ENCODE measurements at regions not wholly inside any gene's neighbourhood (a gene's known extent, or its start where the extent isn't known, plus 50 kb on each side); places are given as distances from the start of the nearest gene placed in this dataset.
"Not testable (repeated sequence)": the region's sequence is repeated elsewhere in the genome, so short reads cannot be mapped to it uniquely, and the experiment has no call there.

DNA sequence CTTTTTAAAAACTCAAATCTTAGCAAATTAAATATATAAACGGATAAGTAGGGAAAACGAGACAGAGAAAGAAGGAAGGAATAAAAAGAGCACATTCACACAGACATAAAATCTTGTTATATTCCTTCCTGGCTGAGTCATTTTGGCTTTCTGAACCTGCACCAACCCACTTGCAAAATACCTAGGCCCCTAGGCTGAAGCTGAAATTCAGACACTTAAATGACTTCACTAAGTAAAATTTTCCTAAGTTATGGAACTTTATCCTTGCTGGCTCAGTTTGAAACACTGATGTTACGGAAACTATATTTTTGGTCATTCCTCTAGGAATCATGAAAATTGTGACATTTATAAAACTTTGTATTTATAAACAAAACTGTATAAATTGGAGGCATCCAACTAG is 462.8 kb upstream of the NFIA start:
- Histone ChIP-seq H3K9me3 (ENCODE audit: control insufficient read depth in 1 of 2, insufficient read depth in 1 of 2, low read length in 2 of 2) (no peaks in the 10 kb centered on the region), H3K27ac (ENCODE audit: low read depth in 1 of 2, low read length in 2 of 2) (no peak overlapping the region), H3K36me3 (ENCODE audit: insufficient read depth, low read length) (no peaks in the 10 kb centered on the region), H3K4me1 (ENCODE audit: insufficient read depth, low read length) (no peaks in the 10 kb centered on the region), H3K4me3 (ENCODE audit: low read length) (no peak overlapping the region), H3K27me3 (ENCODE audit: control insufficient read depth in 1 of 2, insufficient read depth in 2 of 2, low read length in 2 of 2) (peaks cover 0 to 3% of the 10 kb centered on the region in 2 experiments)
- Mint-ChIP-seq H3K36me3 (ENCODE audit: low read depth) (no peaks in the 10 kb centered on the region), H3K4me1 (ENCODE audit: low read depth) (no peaks in the 10 kb centered on the region), H3K27ac (no peak overlapping the region), H3K27me3 (peaks cover 20% of the 10 kb centered on the region), H3K9me3 (peaks cover 2% of the 10 kb centered on the region), H3K4me3 (no peak overlapping the region)
- ATAC-seq (ENCODE audit: poor library complexity) (no peak), DNase-seq (no peak)
- POLR2A ChIA-PET: no interaction called here
- intact Hi-C loops (cut with DNase I, micrococcal nuclease): no loop called here
- TF ChIP-seq, protein P1, sequence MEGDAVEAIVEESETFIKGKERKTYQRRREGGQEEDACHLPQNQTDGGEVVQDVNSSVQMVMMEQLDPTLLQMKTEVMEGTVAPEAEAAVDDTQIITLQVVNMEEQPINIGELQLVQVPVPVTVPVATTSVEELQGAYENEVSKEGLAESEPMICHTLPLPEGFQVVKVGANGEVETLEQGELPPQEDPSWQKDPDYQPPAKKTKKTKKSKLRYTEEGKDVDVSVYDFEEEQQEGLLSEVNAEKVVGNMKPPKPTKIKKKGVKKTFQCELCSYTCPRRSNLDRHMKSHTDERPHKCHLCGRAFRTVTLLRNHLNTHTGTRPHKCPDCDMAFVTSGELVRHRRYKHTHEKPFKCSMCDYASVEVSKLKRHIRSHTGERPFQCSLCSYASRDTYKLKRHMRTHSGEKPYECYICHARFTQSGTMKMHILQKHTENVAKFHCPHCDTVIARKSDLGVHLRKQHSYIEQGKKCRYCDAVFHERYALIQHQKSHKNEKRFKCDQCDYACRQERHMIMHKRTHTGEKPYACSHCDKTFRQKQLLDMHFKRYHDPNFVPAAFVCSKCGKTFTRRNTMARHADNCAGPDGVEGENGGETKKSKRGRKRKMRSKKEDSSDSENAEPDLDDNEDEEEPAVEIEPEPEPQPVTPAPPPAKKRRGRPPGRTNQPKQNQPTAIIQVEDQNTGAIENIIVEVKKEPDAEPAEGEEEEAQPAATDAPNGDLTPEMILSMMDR (IDR thresholded peaks at IDR 0.05): no peak
- CTCF ChIA-PET: no interaction called here

DNA sequence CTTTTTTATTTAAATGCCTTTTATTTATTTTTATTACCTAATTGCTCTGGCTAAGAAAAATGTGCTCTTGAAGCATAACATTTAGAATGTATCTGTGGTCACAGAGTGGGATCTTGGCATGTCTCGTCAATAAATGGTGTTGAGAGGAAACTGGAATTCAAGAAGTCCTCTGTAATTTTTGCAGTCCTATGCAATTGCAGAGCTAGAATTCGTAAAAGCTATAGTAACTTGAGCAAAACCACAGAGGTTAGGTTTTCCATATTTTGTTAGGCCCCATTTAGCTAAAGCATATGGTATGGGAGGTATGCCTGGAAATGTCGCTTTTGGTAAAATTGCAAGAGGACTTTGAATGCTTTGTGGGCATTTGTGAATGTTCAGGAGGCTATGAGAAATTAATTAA is 466.7 kb upstream of the NFIA start:
- ATAC-seq (ENCODE audit: poor library complexity): no peak

DNA sequence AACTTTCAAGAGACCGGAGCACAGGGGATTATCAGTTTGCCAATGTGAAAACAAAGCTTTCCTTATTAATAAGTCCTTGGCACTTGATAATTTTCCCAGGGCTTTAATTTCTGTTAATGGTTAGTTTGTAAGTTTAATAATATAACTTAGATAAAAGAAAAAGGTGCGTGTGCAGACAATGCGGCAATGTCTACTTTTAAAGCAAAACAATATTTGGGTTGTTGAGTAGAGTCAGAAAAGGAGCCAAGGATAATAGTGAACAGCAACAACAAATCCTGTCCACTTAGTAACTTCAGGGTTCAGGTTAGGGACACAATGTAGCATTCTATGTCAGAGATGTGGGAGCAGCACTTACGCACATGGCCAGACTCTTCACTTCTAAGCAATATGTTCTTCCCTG is 469.6 kb upstream of the NFIA start:
- CTCF ChIA-PET: no interaction called here
- TF ChIP-seq, protein P1 (IDR thresholded peaks at IDR 0.05): no peak
- no peak overlapping the region for H3K27ac ChIP-seq (ENCODE audit: low read depth in 1 of 2, low read length in 2 of 2)
- H3K9me3 ChIP-seq (ENCODE audit: control insufficient read depth in 1 of 2, insufficient read depth in 1 of 2, low read length in 2 of 2): no peaks in the 10 kb centered on the region
- no peaks in the 10 kb centered on the region for H3K4me1 Mint-ChIP-seq (ENCODE audit: low read depth)
- intact Hi-C loops (cut with DNase I, micrococcal nuclease): no loop called here
- ATAC-seq (ENCODE audit: poor library complexity): no peak
- no peak overlapping the region for H3K27ac Mint-ChIP-seq
- POLR2A ChIA-PET: no interaction called here
- H3K36me3 Mint-ChIP-seq (ENCODE audit: low read depth): no peaks in the 10 kb centered on the region
- no peaks in the 10 kb centered on the region for H3K4me1 ChIP-seq (ENCODE audit: insufficient read depth, low read length)
- no peak overlapping the region for H3K4me3 ChIP-seq (ENCODE audit: low read length)
- H3K27me3 ChIP-seq (ENCODE audit: control insufficient read depth in 1 of 2, insufficient read depth in 2 of 2, low read length in 2 of 2): no peaks in the 10 kb centered on the region
- H3K9me3 Mint-ChIP-seq: peaks cover 2% of the 10 kb centered on the region
- no peaks in the 10 kb centered on the region for H3K27me3 Mint-ChIP-seq
- H3K36me3 ChIP-seq (ENCODE audit: insufficient read depth, low read length): no peaks in the 10 kb centered on the region
- DNase-seq: no peak
- H3K4me3 Mint-ChIP-seq: no peak overlapping the region

More for the DNA sequence above, 466.7 kb upstream of the NFIA start:
- Mint-ChIP-seq H3K9me3 (peaks cover 2% of the 10 kb centered on the region), H3K4me3 (no peak overlapping the region), H3K27ac (no peak overlapping the region), H3K36me3 (ENCODE audit: low read depth) (no peaks in the 10 kb centered on the region), H3K4me1 (ENCODE audit: low read depth) (no peaks in the 10 kb centered on the region), H3K27me3 (peaks cover 13% of the 10 kb centered on the region)
- intact Hi-C loops (cut with DNase I, micrococcal nuclease): no loop called here
- no peak for DNase-seq
- H3K4me1 ChIP-seq (ENCODE audit: insufficient read depth, low read length): no peaks in the 10 kb centered on the region
- H3K4me3 ChIP-seq (ENCODE audit: low read length): no peak overlapping the region
- CTCF ChIA-PET: no interaction called here
- no peaks in the 10 kb centered on the region for H3K36me3 ChIP-seq (ENCODE audit: insufficient read depth, low read length)
- POLR2A ChIA-PET: no interaction called here
- TF ChIP-seq, protein P1 (IDR thresholded peaks at IDR 0.05): no peak
- H3K9me3 ChIP-seq (ENCODE audit: control insufficient read depth in 1 of 2, insufficient read depth in 1 of 2, low read length in 2 of 2): no peaks in the 10 kb centered on the region
- peaks cover 0 to 3% of the 10 kb centered on the region in 2 experiments for H3K27me3 ChIP-seq (ENCODE audit: control insufficient read depth in 1 of 2, insufficient read depth in 2 of 2, low read length in 2 of 2)
- no peak overlapping the region for H3K27ac ChIP-seq (ENCODE audit: low read depth in 1 of 2, low read length in 2 of 2)

DNA sequence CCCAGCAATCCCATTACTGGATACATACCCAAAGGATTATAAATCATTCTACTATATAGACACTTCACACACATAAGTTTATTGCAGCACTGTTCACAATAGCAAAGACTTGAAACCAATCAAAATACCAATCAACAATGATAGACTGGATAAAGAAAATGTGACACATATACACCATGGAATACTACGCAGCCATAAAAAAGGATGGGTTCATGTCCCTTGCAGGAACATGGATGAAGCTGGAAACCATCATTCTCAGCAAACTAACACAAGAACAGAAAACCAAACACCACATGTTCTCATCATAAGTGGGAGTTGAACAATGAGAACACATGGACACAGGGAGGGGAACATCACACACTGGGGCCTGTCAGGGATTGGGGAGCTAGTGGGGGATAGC is 475.4 kb upstream of the NFIA start:
- H3K4me3 Mint-ChIP-seq; intact Hi-C loops (cut with DNase I, micrococcal nuclease); H3K4me1 Mint-ChIP-seq (ENCODE audit: low read depth); H3K27ac ChIP-seq (ENCODE audit: low read depth in 1 of 2, low read length in 2 of 2); H3K36me3 Mint-ChIP-seq (ENCODE audit: low read depth); H3K4me1 ChIP-seq (ENCODE audit: insufficient read depth, low read length); H3K9me3 ChIP-seq (ENCODE audit: control insufficient read depth in 1 of 2, insufficient read depth in 1 of 2, low read length in 2 of 2); H3K27ac Mint-ChIP-seq; H3K36me3 ChIP-seq (ENCODE audit: insufficient read depth, low read length); H3K4me3 ChIP-seq (ENCODE audit: low read length); DNase-seq; H3K27me3 Mint-ChIP-seq; CTCF ChIA-PET; POLR2A ChIA-PET; H3K9me3 Mint-ChIP-seq; H3K27me3 ChIP-seq (ENCODE audit: control insufficient read depth in 1 of 2, insufficient read depth in 2 of 2, low read length in 2 of 2); ATAC-seq (ENCODE audit: poor library complexity): not testable (repeated sequence)

Data from CD4-positive, alpha-beta T cell (primary cell).